ENCODE measurements at regions not wholly inside any gene's neighbourhood (a gene's known extent, or its start where the extent isn't known, plus 50 kb on each side); places are given as distances from the start of the nearest gene placed in this dataset.

- DNase-seq (ENCODE audit: low read depth, low spot score) (no peak), ATAC-seq (no peak)
- no TSS peak for BruUV-seq (replicated peaks)
- H3K27me3 ChIP-seq (ENCODE audit: insufficient read depth, low read length), result no peaks in the 10 kb centered on the region
- CTCF ChIA-PET, result no interaction called here
- H4K20me1 ChIP-seq (ENCODE audit: insufficient read depth), result no peaks in the 10 kb centered on the region
- intact Hi-C loops (cut with micrococcal nuclease), result no loop called here
- H3K79me2 ChIP-seq (ENCODE audit: insufficient read depth, low read length), result no peaks in the 10 kb centered on the region
- RAD21 ChIA-PET (ENCODE audit: low non-redundant PET in 1 of 2, low total read pairs in 2 of 2, uncharacterized antibody in 2 of 2, unreplicated experiment in 2 of 2), result no interaction called here
- no peak overlapping the region for H2AFZ ChIP-seq (ENCODE audit: low read depth, low read length, poor library complexity, severe bottlenecking)
- H3K36me3 ChIP-seq (ENCODE audit: control insufficient read depth in 1 of 2, insufficient read depth in 2 of 2, low read length in 2 of 2), result no peaks in the 10 kb centered on the region
- no peak overlapping the region for H3K9ac ChIP-seq (ENCODE audit: low read length)
- POLR2A ChIA-PET, result no interaction called here
- H3K4me2 ChIP-seq (ENCODE audit: low read length), result no peak overlapping the region
- TF ChIP-seq ZBTB33 (IDR thresholded peaks at IDR 0.05; ENCODE audit: extremely low read depth, insufficient replicate concordance, low read length), result no peak
- no peak for TF ChIP-seq FOSL1 (IDR thresholded peaks at IDR 0.05; ENCODE audit: low read depth)
- TF ChIP-seq SP1 (IDR thresholded peaks at IDR 0.05; ENCODE audit: low read depth), result no peak
- TF ChIP-seq ZFX (IDR thresholded peaks at IDR 0.05), result no peak
- no peak for TF ChIP-seq ATF3 (IDR thresholded peaks at IDR 0.05)
- TF ChIP-seq TCF7L2 (IDR thresholded peaks at IDR 0.05; ENCODE audit: borderline replicate concordance, extremely low read depth, insufficient read depth, insufficient read length), result no peak
- TF ChIP-seq CTCF (IDR thresholded peaks at IDR 0.05 in 2 of 3, conservative IDR thresholded peaks at IDR 0.05 in 1 of 3; ENCODE audit: borderline replicate concordance in 1 of 3, insufficient read depth in 1 of 3, low read depth in 2 of 3, low read length in 2 of 3), result no peak
- no peaks in the 10 kb centered on the region for H3K9me2 ChIP-seq (ENCODE audit: insufficient read depth)
- no peak overlapping the region for H3K27ac ChIP-seq (ENCODE audit: low read depth, low read length)
- no peaks in the 10 kb centered on the region for H3K4me1 ChIP-seq (ENCODE audit: control insufficient read depth in 1 of 2, insufficient read depth in 2 of 2, low read length in 2 of 2)
- H3K9me3 ChIP-seq (ENCODE audit: control insufficient read depth in 1 of 2, insufficient read depth in 1 of 2, low read depth in 1 of 2, low read length in 2 of 2), result no peaks in the 10 kb centered on the region
- H3K4me3 ChIP-seq (replicated peaks in 1 of 2; ENCODE audit: low read depth in 1 of 2, low read length in 2 of 2), result no peak overlapping the region
These were observed 115.1 kb upstream of the TOP1 start for GRCh38 chr20:40913224-40914185.
